ENCODE measurements at regions not wholly inside any gene's neighbourhood (a gene's known extent, or its start where the extent isn't known, plus 50 kb on each side); places are given as distances from the start of the nearest gene placed in this dataset.

DNA sequence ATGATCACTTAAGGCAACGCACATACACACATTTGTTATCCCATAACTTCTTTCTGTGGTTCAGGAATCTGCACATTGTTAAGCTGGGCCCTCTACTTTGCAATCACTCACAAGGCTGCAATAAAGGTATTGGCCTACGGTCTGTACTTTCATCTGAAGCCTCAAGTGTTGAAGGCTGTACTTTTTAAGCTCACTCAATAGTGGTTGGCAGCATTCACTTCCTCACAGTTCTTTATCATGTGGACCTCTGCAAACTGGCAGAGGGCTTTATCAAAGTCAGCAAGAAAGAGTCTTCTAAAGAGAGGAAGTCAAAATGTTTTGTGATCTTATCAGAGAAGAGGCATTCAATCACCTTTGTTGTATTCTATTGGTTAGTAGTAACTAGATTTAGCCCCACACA is 301.4 kb upstream of the EPHA5 start:
- no peak overlapping the region for H3K27ac ChIP-seq
- no peaks in the 10 kb centered on the region for H3K36me3 ChIP-seq
- no peaks in the 10 kb centered on the region for H3K27me3 ChIP-seq
- TF ChIP-seq, protein P1, sequence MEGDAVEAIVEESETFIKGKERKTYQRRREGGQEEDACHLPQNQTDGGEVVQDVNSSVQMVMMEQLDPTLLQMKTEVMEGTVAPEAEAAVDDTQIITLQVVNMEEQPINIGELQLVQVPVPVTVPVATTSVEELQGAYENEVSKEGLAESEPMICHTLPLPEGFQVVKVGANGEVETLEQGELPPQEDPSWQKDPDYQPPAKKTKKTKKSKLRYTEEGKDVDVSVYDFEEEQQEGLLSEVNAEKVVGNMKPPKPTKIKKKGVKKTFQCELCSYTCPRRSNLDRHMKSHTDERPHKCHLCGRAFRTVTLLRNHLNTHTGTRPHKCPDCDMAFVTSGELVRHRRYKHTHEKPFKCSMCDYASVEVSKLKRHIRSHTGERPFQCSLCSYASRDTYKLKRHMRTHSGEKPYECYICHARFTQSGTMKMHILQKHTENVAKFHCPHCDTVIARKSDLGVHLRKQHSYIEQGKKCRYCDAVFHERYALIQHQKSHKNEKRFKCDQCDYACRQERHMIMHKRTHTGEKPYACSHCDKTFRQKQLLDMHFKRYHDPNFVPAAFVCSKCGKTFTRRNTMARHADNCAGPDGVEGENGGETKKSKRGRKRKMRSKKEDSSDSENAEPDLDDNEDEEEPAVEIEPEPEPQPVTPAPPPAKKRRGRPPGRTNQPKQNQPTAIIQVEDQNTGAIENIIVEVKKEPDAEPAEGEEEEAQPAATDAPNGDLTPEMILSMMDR (IDR thresholded peaks at IDR 0.05), result no peak
- no peak for TF ChIP-seq POLR2A (IDR thresholded peaks at IDR 0.05)
- TF ChIP-seq POLR2AphosphoS5 (IDR thresholded peaks at IDR 0.05), result no peak
- TF ChIP-seq EP300 (IDR thresholded peaks at IDR 0.05), result no peak
- no peaks in the 10 kb centered on the region for H3K9me3 ChIP-seq
- intact Hi-C loops (cut with DNase I), result no loop called here
- H3K4me3 ChIP-seq, result no peak overlapping the region
- no peak for DNase-seq
- H3K4me1 ChIP-seq, result no peaks in the 10 kb centered on the region
- WGBS, 2 donors, result 49 to 55% methylated on average over 2 of the region's 2 CpGs

DNA sequence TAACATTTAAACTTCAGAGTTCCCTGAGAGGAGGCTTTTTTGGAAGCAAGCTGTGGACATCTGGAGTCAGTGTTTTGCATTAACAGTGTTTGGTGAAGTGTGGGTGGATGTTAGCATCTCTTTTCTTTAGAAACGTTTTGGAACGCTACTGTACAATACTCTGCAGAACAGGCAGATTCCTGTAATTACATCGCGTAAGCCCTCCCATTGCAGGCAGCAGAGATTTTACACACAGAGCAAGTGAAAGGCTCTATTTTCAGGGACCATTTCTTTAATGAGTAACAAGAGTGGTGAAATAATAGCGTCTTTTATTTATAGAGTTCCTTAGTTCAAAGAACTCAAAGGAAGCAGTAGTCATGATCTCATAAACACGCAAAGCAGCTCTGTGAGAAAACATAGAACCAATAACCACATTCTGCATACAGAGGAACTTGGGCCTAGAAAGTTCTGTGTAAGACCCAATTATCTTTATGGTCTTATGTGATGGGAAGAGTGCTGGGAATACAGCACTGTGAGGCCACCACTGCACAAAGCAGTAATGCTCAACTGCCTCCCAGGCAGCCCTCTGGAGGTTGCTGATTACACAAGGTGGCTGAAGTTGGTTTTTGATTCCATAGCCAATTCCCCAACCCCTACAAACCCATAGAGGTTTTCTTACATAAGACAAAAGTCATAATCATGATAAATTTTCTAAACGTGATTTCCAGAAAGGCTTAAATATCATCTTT is 298.7 kb upstream of the EPHA5 start:
- intact Hi-C loops (cut with DNase I), result no loop called here
- Histone ChIP-seq H3K36me3 (no peaks in the 10 kb centered on the region), H3K27me3 (no peaks in the 10 kb centered on the region), H3K4me1 (no peaks in the 10 kb centered on the region), H3K27ac (no peak overlapping the region), H3K4me3 (no peak overlapping the region), H3K9me3 (no peaks in the 10 kb centered on the region)
- no peak for TF ChIP-seq POLR2AphosphoS5 (IDR thresholded peaks at IDR 0.05)
- TF ChIP-seq EP300 (IDR thresholded peaks at IDR 0.05), result no peak
- DNase-seq, result no peak
- 43 to 67% methylated on average over 7 of the region's 7 CpGs for WGBS, 2 donors

DNA sequence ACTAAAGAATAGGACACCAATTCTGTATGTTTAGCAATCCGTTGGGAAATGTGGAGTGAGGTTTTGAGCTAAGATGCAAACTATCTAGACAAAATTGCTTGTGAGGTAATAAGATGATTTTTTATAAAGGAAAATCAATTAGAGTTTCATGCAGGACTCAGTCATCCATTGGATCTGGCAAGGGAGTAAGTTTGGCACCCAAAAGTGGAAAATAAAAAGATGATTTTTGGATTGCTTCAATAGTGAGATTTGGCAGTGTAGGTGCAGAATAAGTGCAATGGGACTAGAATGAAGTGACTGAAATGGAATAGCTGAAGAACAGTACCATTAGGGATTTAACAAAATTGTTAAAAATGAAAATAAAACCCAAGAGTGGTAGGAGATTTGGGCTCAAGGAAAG is 290.5 kb upstream of the EPHA5 start:
- Histone ChIP-seq H3K27me3 (no peaks in the 10 kb centered on the region), H3K4me1 (no peaks in the 10 kb centered on the region), H3K4me3 (no peak overlapping the region), H3K27ac (no peak overlapping the region), H3K36me3 (no peaks in the 10 kb centered on the region), H3K9me3 (no peaks in the 10 kb centered on the region)
- intact Hi-C loops (cut with DNase I), result no loop called here
- no peak for TF ChIP-seq POLR2A (IDR thresholded peaks at IDR 0.05)
- TF ChIP-seq EP300 (IDR thresholded peaks at IDR 0.05), result no peak
- TF ChIP-seq, protein P1 (IDR thresholded peaks at IDR 0.05), result no peak
- TF ChIP-seq POLR2AphosphoS5 (IDR thresholded peaks at IDR 0.05), result no peak
- no peak for DNase-seq
- 23 to 51% methylated on average over 1 of the region's 1 CpG for WGBS, 2 donors

DNA sequence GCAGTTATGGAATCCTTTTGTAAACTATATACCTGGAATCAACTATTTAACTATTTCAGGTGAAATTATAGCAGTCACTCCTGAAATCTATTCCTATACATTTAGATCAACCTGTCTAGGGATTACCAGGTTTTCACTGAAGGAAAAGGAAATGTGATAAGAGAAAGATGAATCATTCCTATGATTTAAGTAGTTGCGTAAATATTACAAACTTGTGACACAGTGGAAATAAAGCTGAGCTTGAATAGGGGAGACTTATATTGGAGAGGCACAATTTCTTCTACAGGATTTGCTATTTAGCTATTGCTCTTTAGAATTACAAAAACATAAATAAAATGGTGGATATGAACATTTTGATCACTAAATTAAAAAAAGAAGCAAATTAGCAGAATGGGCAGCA is 284.1 kb upstream of the EPHA5 start:
- 91 to 96% methylated on average over 1 of the region's 1 CpG for WGBS, 2 donors
- Histone ChIP-seq H3K4me1 (no peaks in the 10 kb centered on the region), H3K9me3 (no peaks in the 10 kb centered on the region), H3K36me3 (no peaks in the 10 kb centered on the region), H3K27ac (no peak overlapping the region), H3K4me3 (no peak overlapping the region), H3K27me3 (no peaks in the 10 kb centered on the region)
- no peak for TF ChIP-seq POLR2AphosphoS5 (IDR thresholded peaks at IDR 0.05)
- no peak for TF ChIP-seq POLR2A (IDR thresholded peaks at IDR 0.05)
- TF ChIP-seq, protein P1 (IDR thresholded peaks at IDR 0.05), result no peak
- TF ChIP-seq EP300 (IDR thresholded peaks at IDR 0.05), result no peak
- intact Hi-C loops (cut with DNase I), result no loop called here
- no peak for DNase-seq

DNA sequence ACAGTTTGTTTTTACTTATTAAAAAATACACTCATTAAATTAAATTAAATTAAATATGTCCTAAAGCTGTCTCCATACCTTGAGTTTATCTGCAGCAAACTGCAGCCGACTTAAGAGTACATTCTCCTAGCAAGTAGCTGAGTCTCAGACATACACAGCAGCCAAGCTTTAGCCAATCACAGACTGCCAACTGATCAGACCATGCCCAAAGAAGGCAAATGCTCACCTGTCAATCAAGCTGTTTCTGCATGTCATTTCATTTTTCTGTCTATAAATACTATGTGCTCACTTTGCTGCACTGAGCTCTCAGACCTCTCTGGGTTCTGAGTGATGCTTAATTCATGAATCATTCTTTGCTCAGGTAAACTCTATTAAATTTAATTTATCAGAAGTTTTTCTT is 280.9 kb upstream of the EPHA5 start:
- intact Hi-C loops (cut with DNase I), result no loop called here

More for the DNA sequence above, 280.9 kb upstream of the EPHA5 start:
- no peaks in the 10 kb centered on the region for H3K36me3 ChIP-seq
- 80 to 85% methylated on average over 1 of the region's 1 CpG for WGBS, 2 donors
- H3K9me3 ChIP-seq, result no peaks in the 10 kb centered on the region
- DNase-seq, result no peak
- H3K27ac ChIP-seq, result no peak overlapping the region
- H3K4me1 ChIP-seq, result no peaks in the 10 kb centered on the region
- TF ChIP-seq EP300 (IDR thresholded peaks at IDR 0.05), result no peak
- TF ChIP-seq, protein P1 (IDR thresholded peaks at IDR 0.05), result no peak
- no peak for TF ChIP-seq POLR2A (IDR thresholded peaks at IDR 0.05)
- no peak for TF ChIP-seq POLR2AphosphoS5 (IDR thresholded peaks at IDR 0.05)
- H3K27me3 ChIP-seq, result no peaks in the 10 kb centered on the region
- no peak overlapping the region for H3K4me3 ChIP-seq
